HL-60 (cell line): ENCODE measurements at regions not wholly inside any gene's neighbourhood (a gene's known extent, or its start where the extent isn't known, plus 50 kb on each side); places are given as distances from the start of the nearest gene placed in this dataset.

Experiments
- GABPA ChIP-seq: IDR thresholded peaks from 2 replicates; pipeline ENCODE4 v1.6.1; 2012; ENCODE audit warnings: low read depth
- TF ChIP-seq, protein P1 (sequence below): IDR thresholded peaks from one replicate; pipeline ENCODE4 v1.5.1; 2011; ENCODE audit warnings: low read length, control low read depth, inconsistent platforms; ENCODE audit not compliant: insufficient read depth

GRCh38 chr1:165144757-165145397 lies 211.6 kb downstream of the LMX1A start:
- TF ChIP-seq, protein P1, sequence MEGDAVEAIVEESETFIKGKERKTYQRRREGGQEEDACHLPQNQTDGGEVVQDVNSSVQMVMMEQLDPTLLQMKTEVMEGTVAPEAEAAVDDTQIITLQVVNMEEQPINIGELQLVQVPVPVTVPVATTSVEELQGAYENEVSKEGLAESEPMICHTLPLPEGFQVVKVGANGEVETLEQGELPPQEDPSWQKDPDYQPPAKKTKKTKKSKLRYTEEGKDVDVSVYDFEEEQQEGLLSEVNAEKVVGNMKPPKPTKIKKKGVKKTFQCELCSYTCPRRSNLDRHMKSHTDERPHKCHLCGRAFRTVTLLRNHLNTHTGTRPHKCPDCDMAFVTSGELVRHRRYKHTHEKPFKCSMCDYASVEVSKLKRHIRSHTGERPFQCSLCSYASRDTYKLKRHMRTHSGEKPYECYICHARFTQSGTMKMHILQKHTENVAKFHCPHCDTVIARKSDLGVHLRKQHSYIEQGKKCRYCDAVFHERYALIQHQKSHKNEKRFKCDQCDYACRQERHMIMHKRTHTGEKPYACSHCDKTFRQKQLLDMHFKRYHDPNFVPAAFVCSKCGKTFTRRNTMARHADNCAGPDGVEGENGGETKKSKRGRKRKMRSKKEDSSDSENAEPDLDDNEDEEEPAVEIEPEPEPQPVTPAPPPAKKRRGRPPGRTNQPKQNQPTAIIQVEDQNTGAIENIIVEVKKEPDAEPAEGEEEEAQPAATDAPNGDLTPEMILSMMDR: peak; percentile 66
- TF ChIP-seq GABPA: no peak
